ENCODE measurements at regions not wholly inside any gene's neighbourhood (a gene's known extent, or its start where the extent isn't known, plus 50 kb on each side); places are given as distances from the start of the nearest gene placed in this dataset.
"Not testable (repeated sequence)": the region's sequence is repeated elsewhere in the genome, so short reads cannot be mapped to it uniquely, and the experiment has no call there.

GRCh38 chr10:47711428-47711827 lies 52.0 kb downstream of the SYT15B start:
- in situ Hi-C loops (cut with MboI; ENCODE audit: low sequenced_read_pairs, unreplicated experiment), result not testable (repeated sequence)

GRCh38 chr10:47710443-47710842 lies 52.9 kb downstream of the SYT15B start:
- in situ Hi-C loops (cut with MboI; ENCODE audit: low sequenced_read_pairs, unreplicated experiment); DNase-seq (ENCODE audit: low spot score): not testable (repeated sequence)

More at GRCh38 chr10:47711428-47711827, 52.0 kb downstream of the SYT15B start:
- not testable (repeated sequence) for DNase-seq (ENCODE audit: low spot score)

DNA sequence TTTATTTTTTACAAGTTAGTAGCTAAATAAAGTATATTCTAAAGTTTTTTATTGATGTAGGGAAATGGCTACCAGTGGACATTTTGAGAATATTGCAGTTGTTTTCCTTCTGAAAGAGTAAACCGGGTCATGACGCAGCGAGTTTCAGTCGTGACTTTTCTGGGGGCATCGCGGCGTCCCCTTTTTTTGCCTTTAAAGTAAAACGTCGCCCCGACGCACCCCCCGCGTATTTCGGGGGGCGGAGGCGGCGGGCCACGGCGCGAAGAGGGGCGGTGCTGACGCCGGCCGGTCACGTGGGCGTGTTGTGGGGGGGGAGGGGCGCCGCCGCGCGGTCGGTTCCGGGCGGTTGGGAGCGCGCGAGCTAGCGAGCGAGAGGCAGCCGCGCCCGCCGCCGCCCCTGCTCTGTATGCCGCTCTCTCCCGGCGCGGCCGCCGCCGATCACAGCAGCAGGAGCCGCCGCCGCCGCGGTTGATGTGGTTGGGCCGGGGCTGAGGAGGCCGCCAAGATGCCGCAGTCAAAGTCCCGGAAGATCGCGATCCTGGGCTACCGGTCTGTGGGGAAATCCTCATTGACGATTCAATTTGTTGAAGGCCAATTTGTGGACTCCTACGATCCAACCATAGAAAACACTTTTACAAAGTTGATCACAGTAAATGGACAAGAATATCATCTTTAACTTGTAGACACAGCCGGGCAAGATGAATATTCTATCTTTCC lies 57.5 kb downstream of the SYT15B start:
- in situ Hi-C loops (cut with MboI; ENCODE audit: low sequenced_read_pairs, unreplicated experiment); DNase-seq (ENCODE audit: low spot score): not testable (repeated sequence)

- DNase-seq (ENCODE audit: low spot score); in situ Hi-C loops (cut with MboI; ENCODE audit: low sequenced_read_pairs, unreplicated experiment): not testable (repeated sequence)
These were observed 62.1 kb downstream of the SYT15B start for GRCh38 chr10:47701285-47701684.

GRCh38 chr10:47699854-47700253 lies 63.5 kb downstream of the SYT15B start:
- DNase-seq (ENCODE audit: low spot score); in situ Hi-C loops (cut with MboI; ENCODE audit: low sequenced_read_pairs, unreplicated experiment): not testable (repeated sequence)

DNA sequence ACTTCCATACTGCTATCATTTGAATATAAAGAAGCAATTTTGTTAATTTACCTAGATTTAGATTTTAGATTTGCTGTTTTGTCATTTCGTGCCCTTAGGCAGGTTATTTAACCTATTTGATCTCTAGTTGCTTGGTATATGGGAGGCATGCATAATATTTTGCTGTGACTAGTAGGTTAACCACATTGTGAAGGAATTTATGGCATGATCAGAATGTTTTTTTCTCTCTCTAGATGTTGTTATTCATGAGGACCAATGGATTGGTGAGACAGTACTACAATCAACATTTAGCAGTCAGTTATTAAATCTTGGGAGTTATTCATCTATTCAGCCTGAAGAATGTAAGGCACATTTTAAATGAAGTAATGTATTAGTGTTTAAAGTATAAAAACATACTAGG lies 67.2 kb downstream of the SYT15B start:
- in situ Hi-C loops (cut with MboI; ENCODE audit: low sequenced_read_pairs, unreplicated experiment); DNase-seq (ENCODE audit: low spot score): not testable (repeated sequence)

- in situ Hi-C loops (cut with MboI; ENCODE audit: low sequenced_read_pairs, unreplicated experiment); DNase-seq (ENCODE audit: low spot score): not testable (repeated sequence)
These were observed 68.2 kb downstream of the SYT15B start for GRCh38 chr10:47695149-47695548.

DNA sequence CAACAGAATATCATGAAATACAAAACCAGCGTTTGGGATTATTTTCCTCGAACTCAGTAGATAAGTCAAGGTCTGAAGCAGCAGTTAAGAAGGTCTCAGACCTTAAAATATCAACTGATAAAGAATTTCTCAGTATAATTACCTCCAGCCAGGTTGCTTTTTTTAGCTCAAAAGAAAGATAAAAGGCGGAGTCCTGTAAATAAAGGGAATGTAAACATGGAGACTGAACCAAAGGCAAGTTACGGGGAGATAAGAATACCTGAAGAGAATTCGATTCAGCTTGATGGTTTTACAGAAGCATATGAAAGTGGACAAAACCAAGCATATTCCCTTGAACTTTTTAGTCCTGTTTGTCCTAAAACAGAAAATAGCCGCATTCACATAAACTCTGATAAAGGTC lies 73.1 kb downstream of the SYT15B start:
- DNase-seq (ENCODE audit: low spot score); in situ Hi-C loops (cut with MboI; ENCODE audit: low sequenced_read_pairs, unreplicated experiment): not testable (repeated sequence)

- in situ Hi-C loops (cut with MboI; ENCODE audit: low sequenced_read_pairs, unreplicated experiment); DNase-seq (ENCODE audit: low spot score): not testable (repeated sequence)
These were observed 79.4 kb downstream of the SYT15B start for GRCh38 chr10:47683826-47684475.

GRCh38 chr10:47681638-47681990 lies 81.8 kb downstream of the SYT15B start:
- in situ Hi-C loops (cut with MboI; ENCODE audit: low sequenced_read_pairs, unreplicated experiment); DNase-seq (ENCODE audit: low spot score): not testable (repeated sequence)

DNA sequence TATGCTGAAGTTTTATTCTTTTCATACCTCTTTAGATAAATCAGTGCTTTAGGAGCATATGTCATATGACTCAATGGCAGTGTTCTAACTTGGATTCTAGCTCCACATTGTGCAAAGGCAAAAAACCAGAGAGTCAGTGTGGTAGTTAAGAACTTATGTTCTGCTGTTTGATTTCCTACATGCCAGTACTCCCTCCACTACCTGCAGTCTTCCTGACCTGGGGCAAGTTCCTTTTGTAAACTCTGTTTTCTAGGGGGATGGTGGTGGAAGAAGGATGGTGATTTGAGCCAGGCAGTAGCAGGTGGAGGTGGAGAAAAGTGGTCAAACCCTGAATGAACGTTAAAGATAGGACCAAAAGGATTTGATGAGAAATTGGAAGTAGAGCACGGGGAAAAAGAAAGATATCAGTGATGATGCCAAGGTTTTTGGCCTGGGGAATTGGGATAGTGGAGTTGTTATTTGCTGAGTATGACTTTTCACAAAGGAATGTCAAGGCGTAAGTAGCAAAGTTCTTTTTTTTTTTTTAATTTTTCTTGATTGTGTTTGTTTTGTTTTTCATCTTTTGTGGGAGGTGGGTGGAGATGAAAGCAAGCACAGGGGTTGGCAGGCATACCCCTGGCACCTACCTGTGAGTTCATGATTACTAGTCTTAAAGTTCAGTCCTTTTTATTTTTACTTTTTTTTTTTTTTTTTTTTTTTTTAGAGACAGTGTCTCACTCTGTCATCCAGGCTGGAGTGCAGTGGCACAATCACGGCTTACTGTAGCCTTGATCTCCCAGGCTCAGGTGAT lies 82.3 kb downstream of the SYT15B start:
- DNase-seq (ENCODE audit: low spot score); in situ Hi-C loops (cut with MboI; ENCODE audit: low sequenced_read_pairs, unreplicated experiment): not testable (repeated sequence)

DNA sequence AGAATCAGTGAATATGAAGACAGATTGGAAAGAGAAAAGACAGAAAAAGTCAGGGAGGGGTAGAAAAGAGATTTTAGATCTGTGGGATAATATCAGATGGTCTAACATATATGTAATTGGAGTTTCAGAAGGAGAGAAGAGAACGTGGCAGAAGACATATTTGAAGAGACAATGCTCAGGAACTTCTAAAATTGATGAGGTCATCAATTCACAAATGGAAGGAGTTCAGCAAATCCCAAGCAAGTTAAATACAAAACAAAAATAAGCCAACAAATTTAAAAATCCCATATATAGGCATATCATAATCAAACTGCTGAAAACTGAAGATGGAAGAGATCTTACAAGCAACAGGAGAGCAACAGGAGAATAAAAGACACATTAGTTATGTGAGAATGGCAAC lies 87.3 kb downstream of the SYT15B start:
- in situ Hi-C loops (cut with MboI; ENCODE audit: low sequenced_read_pairs, unreplicated experiment); DNase-seq (ENCODE audit: low spot score): not testable (repeated sequence)

DNA sequence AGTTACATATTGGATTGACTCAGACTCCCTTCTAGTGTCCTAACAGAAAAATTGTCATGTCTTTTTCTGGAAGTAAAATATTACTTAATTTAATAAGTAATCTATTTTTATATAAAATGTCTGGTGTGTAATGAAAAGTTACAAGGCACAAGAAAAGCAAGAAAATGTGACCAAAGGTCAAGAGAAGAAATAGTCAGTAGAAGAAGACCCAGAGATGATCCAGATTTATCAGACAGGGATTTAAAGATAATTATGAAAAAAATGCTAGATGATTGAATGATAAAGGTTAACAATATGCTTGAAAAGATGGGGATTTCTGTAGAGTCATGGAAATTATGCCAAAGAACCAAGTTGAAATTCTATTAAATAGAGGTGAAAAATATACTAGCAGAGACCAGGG lies 87.8 kb downstream of the SYT15B start:
- DNase-seq (ENCODE audit: low spot score); in situ Hi-C loops (cut with MboI; ENCODE audit: low sequenced_read_pairs, unreplicated experiment): not testable (repeated sequence)

DNA sequence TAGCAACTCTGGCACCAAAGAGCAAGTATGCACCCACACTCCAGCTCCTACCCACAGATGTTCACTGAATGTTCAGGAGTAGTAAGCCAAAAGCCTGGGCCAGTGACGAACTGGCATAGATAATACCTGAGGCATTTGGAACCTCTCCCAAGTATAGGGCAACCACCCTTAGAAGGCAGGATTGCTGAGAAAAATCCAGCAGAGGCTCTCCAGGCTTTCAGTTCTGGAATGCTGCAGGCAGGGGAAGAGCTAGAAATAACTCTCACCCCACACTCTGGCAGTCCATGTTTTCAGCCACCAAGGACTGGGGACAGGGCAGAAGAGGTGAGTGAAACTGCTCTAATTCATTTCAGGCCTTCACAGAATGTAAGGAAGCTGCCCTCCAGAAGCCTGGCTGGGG lies 90.3 kb downstream of the SYT15B start:
- in situ Hi-C loops (cut with MboI; ENCODE audit: low sequenced_read_pairs, unreplicated experiment); DNase-seq (ENCODE audit: low spot score): not testable (repeated sequence)

DNA sequence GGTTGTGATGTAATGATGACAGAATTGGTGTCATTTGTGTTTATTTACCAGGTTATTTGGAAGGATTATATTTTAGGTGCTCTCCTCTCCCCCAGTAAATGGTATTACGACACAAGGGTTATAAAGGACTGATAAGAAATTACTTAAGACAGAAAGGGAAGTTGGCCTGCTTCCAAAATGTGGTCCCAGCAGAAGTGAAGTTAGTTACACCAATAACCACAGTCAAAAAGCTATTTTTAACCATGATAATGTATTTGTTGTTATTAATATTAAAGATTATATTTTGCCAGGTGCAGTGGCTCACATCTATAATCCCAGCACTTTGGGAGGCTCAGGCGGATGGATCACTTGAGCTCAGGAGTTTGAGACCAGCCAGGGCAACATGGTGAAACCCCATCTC lies 92.5 kb downstream of the SYT15B start:
- in situ Hi-C loops (cut with MboI; ENCODE audit: low sequenced_read_pairs, unreplicated experiment); DNase-seq (ENCODE audit: low spot score): not testable (repeated sequence)

DNA sequence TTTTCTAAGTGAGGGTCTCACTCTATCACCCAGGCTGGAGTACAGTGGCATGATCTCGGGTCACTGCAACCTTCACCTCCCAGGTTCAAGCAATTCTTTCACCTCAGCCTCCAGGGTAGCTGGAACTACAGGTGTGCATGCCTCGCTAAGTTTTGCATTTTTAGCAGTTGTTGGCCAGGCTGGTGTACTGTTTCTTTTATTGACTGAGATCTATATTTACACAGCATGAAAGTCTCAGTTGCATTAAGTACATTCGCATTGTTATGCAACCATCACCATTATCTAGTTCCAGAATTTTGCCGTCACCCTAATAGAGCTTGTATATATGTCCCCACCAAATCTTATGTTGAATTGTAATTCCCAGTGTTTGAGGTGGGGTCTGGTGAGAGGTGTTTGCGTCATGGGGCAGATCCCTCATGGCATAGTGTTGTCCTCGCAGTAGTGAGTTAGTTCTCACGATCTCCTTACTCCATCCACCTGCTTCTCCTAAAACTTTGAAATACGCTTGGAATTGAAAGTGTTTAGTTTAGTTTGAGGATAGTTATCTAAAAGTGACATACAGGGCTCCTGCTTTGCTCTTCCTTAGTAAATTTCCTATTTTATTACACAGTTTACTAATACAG lies 101.3 kb downstream of the SYT15B start:
- in situ Hi-C loops (cut with MboI; ENCODE audit: low sequenced_read_pairs, unreplicated experiment), result not testable (repeated sequence)

GRCh38 chr10:47656732-47657131 lies 106.7 kb downstream of the SYT15B start:
- DNase-seq (ENCODE audit: low spot score); in situ Hi-C loops (cut with MboI; ENCODE audit: low sequenced_read_pairs, unreplicated experiment): not testable (repeated sequence)

More for the DNA sequence above, 101.3 kb downstream of the SYT15B start:
- DNase-seq (ENCODE audit: low spot score), result not testable (repeated sequence)

- in situ Hi-C loops (cut with MboI; ENCODE audit: low sequenced_read_pairs, unreplicated experiment); DNase-seq (ENCODE audit: low spot score): not testable (repeated sequence)
These were observed 109.2 kb downstream of the SYT15B start for GRCh38 chr10:47654161-47654560.

- in situ Hi-C loops (cut with MboI; ENCODE audit: low sequenced_read_pairs, unreplicated experiment); DNase-seq (ENCODE audit: low spot score): not testable (repeated sequence)
These were observed 114.8 kb downstream of the SYT15B start for GRCh38 chr10:47648594-47648993.
